ENCODE measurements at regions not wholly inside any gene's neighbourhood (a gene's known extent, or its start where the extent isn't known, plus 50 kb on each side); places are given as distances from the start of the nearest gene placed in this dataset.

- Mint-ChIP-seq H3K27ac (no peak overlapping the region), H3K4me1 (no peaks in the 10 kb centered on the region), H3K27me3 (no peaks in the 10 kb centered on the region), H3K4me3 (no peak overlapping the region), H3K36me3 (no peaks in the 10 kb centered on the region), H3K9me3 (no peaks in the 10 kb centered on the region)
- ATAC-seq: no peak
These were observed 167.1 kb upstream of the PACRGL start for GRCh38 chr4:20532871-20533870.

GRCh38 chr4:20538905-20539304 is 161.4 kb upstream of the PACRGL start:
- Mint-ChIP-seq H3K9me3 (no peaks in the 10 kb centered on the region), H3K4me3 (no peak overlapping the region), H3K36me3 (no peaks in the 10 kb centered on the region), H3K27me3 (no peaks in the 10 kb centered on the region), H3K4me1 (no peaks in the 10 kb centered on the region), H3K27ac (no peak overlapping the region)
- no peak for ATAC-seq

- no peak overlapping the region for H3K4me3 Mint-ChIP-seq
- no peak for ATAC-seq
- no peaks in the 10 kb centered on the region for H3K9me3 Mint-ChIP-seq
- H3K27me3 Mint-ChIP-seq: no peaks in the 10 kb centered on the region
- no peaks in the 10 kb centered on the region for H3K36me3 Mint-ChIP-seq
- H3K27ac Mint-ChIP-seq: no peak overlapping the region
- H3K4me1 Mint-ChIP-seq: no peaks in the 10 kb centered on the region
These were observed 157.1 kb upstream of the PACRGL start for GRCh38 chr4:20543131-20543530.

- Mint-ChIP-seq H3K27me3 (no peaks in the 10 kb centered on the region), H3K4me3 (no peak overlapping the region), H3K27ac (no peak overlapping the region), H3K4me1 (no peaks in the 10 kb centered on the region), H3K9me3 (no peaks in the 10 kb centered on the region), H3K36me3 (no peaks in the 10 kb centered on the region)
- ATAC-seq: no peak
These were observed 155.6 kb upstream of the PACRGL start for GRCh38 chr4:20544645-20545044.

GRCh38 chr4:20552004-20552403 is 148.3 kb upstream of the PACRGL start:
- peaks cover 9% of the 10 kb centered on the region for H3K27me3 Mint-ChIP-seq
- no peak overlapping the region for H3K27ac Mint-ChIP-seq
- no peaks in the 10 kb centered on the region for H3K36me3 Mint-ChIP-seq
- H3K4me3 Mint-ChIP-seq: no peak overlapping the region
- ATAC-seq: no peak
- no peaks in the 10 kb centered on the region for H3K9me3 Mint-ChIP-seq
- H3K4me1 Mint-ChIP-seq: no peaks in the 10 kb centered on the region

GRCh38 chr4:20554134-20554533 is 146.1 kb upstream of the PACRGL start:
- no peaks in the 10 kb centered on the region for H3K9me3 Mint-ChIP-seq
- H3K4me1 Mint-ChIP-seq: no peaks in the 10 kb centered on the region
- H3K4me3 Mint-ChIP-seq: no peak overlapping the region
- no peak overlapping the region for H3K27ac Mint-ChIP-seq
- ATAC-seq: no peak
- no peaks in the 10 kb centered on the region for H3K36me3 Mint-ChIP-seq
- peaks cover 9% of the 10 kb centered on the region for H3K27me3 Mint-ChIP-seq

- H3K27me3 Mint-ChIP-seq: no peaks in the 10 kb centered on the region
- H3K4me1 Mint-ChIP-seq: no peaks in the 10 kb centered on the region
- no peak for ATAC-seq
These were observed 135.1 kb upstream of the PACRGL start for GRCh38 chr4:20565075-20565721.

GRCh38 chr4:20570981-20571715 is 129.1 kb upstream of the PACRGL start:
- Mint-ChIP-seq H3K27me3 (no peaks in the 10 kb centered on the region), H3K27ac (no peak overlapping the region), H3K36me3 (no peaks in the 10 kb centered on the region), H3K4me1 (no peaks in the 10 kb centered on the region), H3K4me3 (no peak overlapping the region), H3K9me3 (no peaks in the 10 kb centered on the region)
- ATAC-seq: no peak

More at GRCh38 chr4:20565075-20565721, 135.1 kb upstream of the PACRGL start:
- Mint-ChIP-seq H3K4me3 (no peak overlapping the region), H3K27ac (no peak overlapping the region), H3K9me3 (no peaks in the 10 kb centered on the region), H3K36me3 (no peaks in the 10 kb centered on the region)

- H3K4me3 Mint-ChIP-seq: no peak overlapping the region
- ATAC-seq: no peak
- no peaks in the 10 kb centered on the region for H3K36me3 Mint-ChIP-seq
These were observed 127.3 kb upstream of the PACRGL start for GRCh38 chr4:20572976-20573375.

GRCh38 chr4:20574986-20575385 is 125.3 kb upstream of the PACRGL start:
- H3K4me1 Mint-ChIP-seq: no peaks in the 10 kb centered on the region
- H3K4me3 Mint-ChIP-seq: no peak overlapping the region
- no peaks in the 10 kb centered on the region for H3K9me3 Mint-ChIP-seq
- no peak for ATAC-seq
- H3K36me3 Mint-ChIP-seq: no peaks in the 10 kb centered on the region
- H3K27me3 Mint-ChIP-seq: no peaks in the 10 kb centered on the region
- no peak overlapping the region for H3K27ac Mint-ChIP-seq

More at GRCh38 chr4:20572976-20573375, 127.3 kb upstream of the PACRGL start:
- Mint-ChIP-seq H3K27me3 (no peaks in the 10 kb centered on the region), H3K4me1 (no peaks in the 10 kb centered on the region), H3K27ac (no peak overlapping the region), H3K9me3 (no peaks in the 10 kb centered on the region)

- no peak overlapping the region for H3K4me3 Mint-ChIP-seq
- H3K36me3 Mint-ChIP-seq: no peaks in the 10 kb centered on the region
- no peaks in the 10 kb centered on the region for H3K27me3 Mint-ChIP-seq
- no peak overlapping the region for H3K27ac Mint-ChIP-seq
- no peaks in the 10 kb centered on the region for H3K4me1 Mint-ChIP-seq
- no peaks in the 10 kb centered on the region for H3K9me3 Mint-ChIP-seq
- ATAC-seq: no peak
These were observed 124.8 kb upstream of the PACRGL start for GRCh38 chr4:20575486-20575885.

GRCh38 chr4:20576861-20577260 is 123.4 kb upstream of the PACRGL start:
- no peak overlapping the region for H3K27ac Mint-ChIP-seq
- ATAC-seq: no peak
- no peaks in the 10 kb centered on the region for H3K4me1 Mint-ChIP-seq
- no peaks in the 10 kb centered on the region for H3K27me3 Mint-ChIP-seq
- no peaks in the 10 kb centered on the region for H3K9me3 Mint-ChIP-seq
- no peak overlapping the region for H3K4me3 Mint-ChIP-seq
- no peaks in the 10 kb centered on the region for H3K36me3 Mint-ChIP-seq

GRCh38 chr4:20577702-20578101 is 122.6 kb upstream of the PACRGL start:
- no peaks in the 10 kb centered on the region for H3K9me3 Mint-ChIP-seq
- no peaks in the 10 kb centered on the region for H3K27me3 Mint-ChIP-seq
- H3K4me3 Mint-ChIP-seq: no peak overlapping the region
- H3K36me3 Mint-ChIP-seq: no peaks in the 10 kb centered on the region
- H3K27ac Mint-ChIP-seq: no peak overlapping the region
- no peak for ATAC-seq
- no peaks in the 10 kb centered on the region for H3K4me1 Mint-ChIP-seq

- Mint-ChIP-seq H3K4me1 (no peaks in the 10 kb centered on the region), H3K4me3 (no peak overlapping the region), H3K27me3 (no peaks in the 10 kb centered on the region), H3K27ac (no peak overlapping the region), H3K9me3 (no peaks in the 10 kb centered on the region), H3K36me3 (no peaks in the 10 kb centered on the region)
- ATAC-seq: no peak
These were observed 119.4 kb upstream of the PACRGL start for GRCh38 chr4:20580907-20581306.

GRCh38 chr4:20589436-20589835 is 110.8 kb upstream of the PACRGL start:
- Mint-ChIP-seq H3K9me3 (no peaks in the 10 kb centered on the region), H3K36me3 (no peaks in the 10 kb centered on the region), H3K27me3 (no peaks in the 10 kb centered on the region), H3K4me1 (no peaks in the 10 kb centered on the region), H3K27ac (no peak overlapping the region), H3K4me3 (no peak overlapping the region)
- ATAC-seq: no peak

All from stimulated activated memory B cell treated with anti-CD40 and anti-IgM and Interleukin-4, amounts not matched to agents 10 μg/mL and 1 μg/mL and 100 μg/mL, for 72 hours (primary cell).